ENCODE measurements at regions not wholly inside any gene's neighbourhood (a gene's known extent, or its start where the extent isn't known, plus 50 kb on each side); places are given as distances from the start of the nearest gene placed in this dataset.
"Not testable (repeated sequence)": the region's sequence is repeated elsewhere in the genome, so short reads cannot be mapped to it uniquely, and the experiment has no call there.

DNA sequence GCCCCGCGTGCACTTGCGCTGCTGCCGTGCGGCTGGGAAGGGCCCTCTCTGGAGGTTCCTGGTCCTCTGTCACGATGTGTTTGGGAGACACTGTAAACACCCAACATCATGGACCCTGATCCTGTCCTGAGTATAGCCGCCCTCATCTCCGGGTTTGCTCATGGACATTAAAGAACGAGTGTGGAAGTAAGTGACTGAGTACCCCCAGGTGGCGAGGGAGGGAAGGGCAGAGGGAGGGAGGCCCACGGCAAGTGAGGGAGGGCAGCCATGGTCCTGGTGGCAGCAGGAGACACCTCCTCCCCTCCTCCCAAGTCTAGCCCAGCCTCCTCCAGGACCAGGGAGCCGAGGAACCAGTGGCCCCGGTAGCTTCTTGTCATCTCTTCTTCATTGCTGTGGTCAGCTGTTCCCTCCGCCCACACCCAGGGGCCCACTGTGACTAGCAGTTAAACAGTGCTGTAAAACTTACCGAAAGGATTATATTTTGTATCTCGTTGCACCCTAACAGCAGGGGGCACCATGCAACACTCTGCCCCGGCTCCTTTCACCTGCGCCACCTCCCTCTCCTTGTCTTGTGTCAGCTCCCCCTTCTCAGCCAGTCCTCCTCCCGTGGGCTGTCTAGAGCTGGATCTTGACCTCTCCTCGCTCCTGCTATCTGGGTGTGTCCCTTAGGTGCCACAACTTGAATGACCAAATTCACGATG, 566.5 kb upstream of the B3GAT1 start:
- H3K27me3 Mint-ChIP-seq: peaks cover 4% of the 10 kb centered on the region
- no peak for DNase-seq
- H3K36me3 Mint-ChIP-seq: no peaks in the 10 kb centered on the region
- no peak overlapping the region for H3K27ac Mint-ChIP-seq
- no peak overlapping the region for H3K4me3 Mint-ChIP-seq
- H3K9me3 Mint-ChIP-seq: peaks cover 2% of the 10 kb centered on the region
- H3K4me1 Mint-ChIP-seq: no peaks in the 10 kb centered on the region

DNA sequence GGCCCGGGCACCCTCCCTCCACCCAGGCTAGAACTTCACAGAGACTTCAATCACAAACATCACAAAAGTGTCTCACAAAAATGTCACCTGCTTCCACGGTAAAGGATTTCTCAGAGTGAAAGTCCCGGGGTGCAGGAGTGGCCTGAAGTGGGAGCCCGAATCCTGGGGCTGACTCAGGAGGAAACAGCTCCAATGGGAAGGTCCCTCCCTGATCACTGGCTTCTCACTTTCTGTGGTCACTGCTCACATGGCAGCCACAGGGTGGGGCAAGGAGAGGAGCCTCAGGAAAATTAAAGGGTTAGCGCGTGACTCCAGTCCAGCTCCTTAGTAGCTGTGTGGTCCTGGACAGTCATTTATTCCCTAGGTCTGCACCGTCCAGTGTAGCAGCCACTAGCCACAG, 564.5 kb upstream of the B3GAT1 start:
- no peak for DNase-seq
- H3K4me3 Mint-ChIP-seq: no peak overlapping the region
- H3K27ac Mint-ChIP-seq: no peak overlapping the region
- H3K36me3 Mint-ChIP-seq: no peaks in the 10 kb centered on the region
- H3K27me3 Mint-ChIP-seq: peaks cover 16% of the 10 kb centered on the region
- no peaks in the 10 kb centered on the region for H3K4me1 Mint-ChIP-seq
- peaks cover 2% of the 10 kb centered on the region for H3K9me3 Mint-ChIP-seq

DNA sequence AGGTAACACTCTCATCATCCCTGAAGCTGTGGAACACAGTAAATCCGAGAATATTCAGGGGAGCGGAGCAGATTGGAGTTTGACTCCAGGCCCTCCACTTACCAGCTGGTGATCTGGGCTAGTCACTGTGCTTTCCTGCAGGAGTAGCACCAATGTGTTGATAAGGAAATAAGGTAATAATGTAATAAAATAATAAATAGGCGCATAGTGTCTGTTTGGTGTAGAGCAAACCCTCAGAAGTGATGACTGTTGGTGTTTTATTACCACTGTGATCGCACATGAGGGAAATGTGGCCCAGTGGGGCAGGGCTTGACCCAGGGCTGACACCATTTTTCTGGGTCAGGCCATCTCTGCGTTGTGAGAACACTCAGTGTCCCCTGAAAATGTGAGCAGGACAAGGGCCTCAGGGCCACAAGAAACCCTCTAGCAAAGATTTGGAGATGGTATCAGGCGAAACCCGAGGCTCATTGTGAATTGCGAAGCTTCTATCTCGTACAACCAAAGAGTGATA, 563.9 kb upstream of the B3GAT1 start:
- H3K36me3 Mint-ChIP-seq: no peaks in the 10 kb centered on the region
- H3K4me1 Mint-ChIP-seq: no peaks in the 10 kb centered on the region
- H3K4me3 Mint-ChIP-seq: no peak overlapping the region
- no peak overlapping the region for H3K27ac Mint-ChIP-seq
- H3K9me3 Mint-ChIP-seq: peaks cover 2% of the 10 kb centered on the region
- no peak for DNase-seq
- H3K27me3 Mint-ChIP-seq: peaks cover 17% of the 10 kb centered on the region

DNA sequence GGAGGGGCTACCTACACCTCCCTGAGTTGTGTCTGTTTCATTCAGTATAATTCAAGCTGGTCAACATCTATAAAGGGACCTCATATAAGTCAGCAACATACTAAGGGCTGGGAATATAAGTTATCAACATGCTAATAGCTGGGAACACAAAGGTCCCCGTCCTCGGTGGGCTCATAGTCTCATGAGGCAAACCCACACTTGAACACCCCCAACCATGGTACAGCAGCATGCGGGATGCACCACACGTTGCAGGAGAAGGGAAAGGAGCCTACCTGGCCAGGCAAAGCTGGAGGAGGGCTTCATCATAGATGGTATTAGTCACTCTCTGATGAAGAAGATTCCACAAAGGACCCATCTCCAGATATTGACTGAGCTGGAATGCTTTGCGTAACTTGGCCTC, 561.8 kb upstream of the B3GAT1 start:
- no peak overlapping the region for H3K4me3 Mint-ChIP-seq
- H3K9me3 Mint-ChIP-seq: peaks cover 2% of the 10 kb centered on the region
- DNase-seq: no peak
- H3K4me1 Mint-ChIP-seq: no peaks in the 10 kb centered on the region
- no peak overlapping the region for H3K27ac Mint-ChIP-seq
- H3K27me3 Mint-ChIP-seq: peaks cover 24% of the 10 kb centered on the region
- H3K36me3 Mint-ChIP-seq: no peaks in the 10 kb centered on the region

DNA sequence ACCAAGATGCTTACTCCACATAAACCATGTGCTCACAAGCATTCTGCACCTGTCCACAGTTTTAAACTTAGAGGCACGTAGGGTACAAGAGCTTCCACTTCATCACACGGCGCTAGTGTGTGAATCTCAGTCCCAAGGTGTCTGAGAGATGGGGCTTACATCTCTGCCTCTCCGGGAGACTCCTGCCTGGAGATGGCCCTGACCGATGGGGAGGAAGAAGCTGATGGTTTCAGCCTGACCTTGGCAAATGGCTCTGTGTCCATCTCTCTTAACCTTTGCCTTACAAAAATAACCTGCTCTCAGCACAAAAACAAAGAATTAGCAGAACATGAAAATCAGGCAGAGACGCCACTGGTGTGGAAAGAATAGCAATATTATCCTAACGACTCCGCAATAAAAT, 559.3 kb upstream of the B3GAT1 start:
- Mint-ChIP-seq H3K27me3 (peaks cover 31% of the 10 kb centered on the region), H3K27ac (no peak overlapping the region), H3K9me3 (peaks cover 2% of the 10 kb centered on the region), H3K4me1 (no peaks in the 10 kb centered on the region), H3K36me3 (no peaks in the 10 kb centered on the region), H3K4me3 (no peak overlapping the region)
- no peak for DNase-seq

DNA sequence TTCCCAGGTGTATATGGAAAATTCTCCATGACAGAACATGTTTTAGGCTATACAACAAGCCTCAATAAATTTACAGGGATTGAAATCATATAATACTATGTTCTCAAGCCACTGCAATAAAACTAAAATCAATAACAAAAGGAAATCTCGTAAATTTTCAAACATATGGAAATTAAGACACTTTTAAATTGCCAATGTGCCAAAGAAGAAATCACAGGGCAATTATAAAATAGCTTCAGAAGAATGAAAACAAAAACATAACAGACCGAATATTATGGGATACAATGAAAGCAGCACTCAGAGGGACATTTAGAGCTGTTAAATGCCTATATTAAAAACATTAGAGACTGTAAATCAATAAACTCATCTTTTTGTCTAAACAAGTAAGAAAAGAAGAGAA, 555.7 kb upstream of the B3GAT1 start:
- Mint-ChIP-seq H3K4me1 (no peaks in the 10 kb centered on the region), H3K27ac (no peak overlapping the region), H3K36me3 (no peaks in the 10 kb centered on the region), H3K27me3 (peaks cover 50% of the 10 kb centered on the region), H3K9me3 (no peaks in the 10 kb centered on the region), H3K4me3 (no peak overlapping the region)
- no peak for DNase-seq

DNA sequence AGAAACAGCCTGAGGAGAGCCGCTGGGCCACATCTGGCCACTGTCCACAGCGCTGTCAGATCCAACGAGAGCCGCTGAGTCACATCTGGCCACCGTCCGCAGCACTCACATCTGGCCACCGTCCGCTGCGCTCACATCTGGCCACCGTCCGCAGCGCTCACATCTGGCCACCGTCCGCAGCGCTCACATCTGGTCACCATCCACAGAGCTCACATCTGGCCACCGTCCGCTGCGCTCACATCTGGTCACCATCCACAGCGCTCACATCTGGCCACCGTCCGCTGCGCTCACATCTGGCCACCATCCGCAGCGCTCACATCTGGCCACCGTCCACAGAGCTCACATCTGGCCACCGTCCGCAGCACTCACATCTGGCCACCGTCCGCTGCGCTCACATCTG, 549.3 kb upstream of the B3GAT1 start:
- H3K4me3 Mint-ChIP-seq, H3K27ac Mint-ChIP-seq, H3K9me3 Mint-ChIP-seq, H3K36me3 Mint-ChIP-seq, DNase-seq, H3K4me1 Mint-ChIP-seq: not testable (repeated sequence)
- H3K27me3 Mint-ChIP-seq: peaks cover 22% of the 10 kb centered on the region

DNA sequence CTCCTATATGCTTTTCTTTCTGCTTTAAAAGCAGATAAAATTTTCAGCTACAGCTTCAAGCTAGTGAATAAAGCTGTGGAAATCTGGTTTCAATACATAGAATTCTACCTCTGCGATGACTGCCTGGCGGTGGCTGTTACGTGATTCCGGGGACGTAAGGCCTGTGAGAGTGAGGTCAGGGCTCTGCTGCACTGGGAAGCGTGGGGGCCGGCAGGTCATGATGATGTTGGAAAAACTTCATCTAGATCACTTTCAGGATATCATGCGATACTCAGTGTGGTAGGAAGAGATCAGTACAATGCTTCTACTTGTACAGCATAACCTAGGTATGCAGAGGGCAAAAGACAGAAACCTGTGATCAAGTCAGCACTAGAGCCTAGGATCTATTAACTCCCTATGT, 546.8 kb upstream of the B3GAT1 start:
- no peaks in the 10 kb centered on the region for H3K36me3 Mint-ChIP-seq
- H3K4me3 Mint-ChIP-seq: no peak overlapping the region
- H3K27me3 Mint-ChIP-seq: peaks cover 10% of the 10 kb centered on the region
- no peak overlapping the region for H3K27ac Mint-ChIP-seq
- no peak for DNase-seq
- H3K9me3 Mint-ChIP-seq: no peaks in the 10 kb centered on the region
- H3K4me1 Mint-ChIP-seq: no peaks in the 10 kb centered on the region

DNA sequence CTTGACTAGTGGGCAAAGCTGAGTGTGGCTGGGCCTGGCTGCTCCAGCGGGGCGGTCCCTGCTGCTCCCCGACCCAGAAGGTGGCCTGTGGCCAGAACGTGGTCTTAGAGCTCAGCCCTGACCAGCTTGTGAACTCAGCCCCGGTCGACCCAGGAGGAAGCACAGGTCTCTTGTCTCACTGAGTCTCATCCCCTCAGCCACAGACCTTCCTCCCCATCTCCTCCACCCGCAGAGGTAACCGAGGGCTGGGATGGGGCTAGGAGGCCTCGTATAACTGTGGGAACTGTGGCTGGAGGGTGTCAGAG, 546.2 kb upstream of the B3GAT1 start:
- no peaks in the 10 kb centered on the region for H3K36me3 Mint-ChIP-seq
- DNase-seq: no peak

DNA sequence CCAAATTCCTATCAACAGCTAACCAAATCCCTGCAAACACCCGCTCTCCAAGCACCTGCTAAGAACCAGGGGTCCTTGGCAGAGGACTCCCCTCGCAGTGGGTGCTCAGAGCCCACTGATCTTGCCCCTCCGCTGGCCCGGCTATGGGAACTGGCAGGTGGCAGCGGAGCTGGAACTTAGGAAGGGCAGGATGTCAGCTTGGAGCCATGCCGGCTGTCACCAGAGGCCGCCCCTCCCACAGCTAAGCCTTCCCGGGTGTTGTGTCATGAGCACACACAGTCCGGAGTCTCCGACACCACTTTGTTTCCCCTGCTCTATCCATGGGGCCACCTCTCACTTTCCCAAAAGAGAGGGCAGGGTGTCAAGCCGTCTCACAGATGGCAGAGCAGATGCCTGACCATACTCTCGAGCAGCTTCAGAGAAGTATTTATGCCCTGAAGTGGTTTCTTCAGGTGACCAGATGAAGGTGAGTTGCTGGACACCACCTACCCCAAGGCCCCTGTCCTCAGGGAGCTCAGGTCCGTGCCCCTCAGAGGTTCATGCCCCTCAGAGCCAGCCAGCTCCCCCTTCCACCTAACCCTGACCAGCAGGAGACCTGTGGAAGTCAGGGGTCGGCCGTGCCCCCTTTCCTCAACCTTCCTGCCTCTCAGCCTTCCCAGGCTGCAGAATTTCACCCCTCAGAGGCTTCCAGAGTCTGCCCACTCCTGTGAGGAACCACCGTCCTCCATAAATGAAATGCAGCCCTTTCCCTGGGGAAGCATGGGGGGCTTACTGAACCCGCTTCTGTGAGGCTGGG, 545.7 kb upstream of the B3GAT1 start:
- Mint-ChIP-seq H3K27me3 (peaks cover 7% of the 10 kb centered on the region), H3K4me1 (no peaks in the 10 kb centered on the region), H3K4me3 (no peak overlapping the region), H3K9me3 (no peaks in the 10 kb centered on the region), H3K36me3 (no peaks in the 10 kb centered on the region), H3K27ac (no peak overlapping the region)
- DNase-seq: no peak

More for the DNA sequence above, 546.2 kb upstream of the B3GAT1 start:
- Mint-ChIP-seq H3K27me3 (peaks cover 7% of the 10 kb centered on the region), H3K4me1 (no peaks in the 10 kb centered on the region), H3K27ac (no peak overlapping the region), H3K4me3 (no peak overlapping the region), H3K9me3 (no peaks in the 10 kb centered on the region)

DNA sequence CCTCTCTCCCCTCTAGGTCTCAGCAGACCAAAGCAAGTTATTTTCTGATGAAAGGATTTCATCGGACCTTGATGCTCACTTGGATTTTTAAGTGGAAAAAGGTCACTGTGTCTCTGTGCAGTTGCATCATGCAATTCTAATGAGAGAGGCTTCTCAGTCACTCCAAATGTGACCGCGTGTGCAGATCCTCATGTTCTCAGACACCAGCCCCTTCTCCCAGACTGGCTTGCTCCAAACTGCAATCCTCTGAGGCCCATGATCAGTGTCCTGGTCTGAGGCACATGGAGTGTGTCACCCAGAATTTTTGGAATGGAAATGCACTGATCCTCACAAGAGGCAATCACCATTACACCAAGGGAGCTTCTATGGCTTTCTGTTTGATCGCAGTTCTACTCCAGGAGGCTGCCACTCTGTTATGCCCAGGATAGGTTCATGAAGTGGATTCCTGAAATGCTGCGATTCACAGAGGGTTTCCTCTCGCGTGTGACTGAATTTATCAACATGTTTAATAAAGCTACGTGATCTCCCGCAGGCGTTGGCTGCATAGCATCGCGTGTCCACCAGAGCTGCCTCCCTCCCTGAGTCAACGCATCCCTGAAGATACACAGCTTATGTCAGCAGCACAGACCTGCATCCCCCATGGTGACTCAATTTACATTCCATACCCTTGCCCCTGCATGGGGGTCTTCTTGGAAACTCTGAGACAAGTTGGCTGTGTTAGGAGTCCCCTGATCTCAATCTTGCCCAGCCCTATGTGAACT, 544.6 kb upstream of the B3GAT1 start:
- H3K27ac Mint-ChIP-seq: no peak overlapping the region
- H3K4me1 Mint-ChIP-seq: no peaks in the 10 kb centered on the region
- H3K9me3 Mint-ChIP-seq: no peaks in the 10 kb centered on the region
- H3K4me3 Mint-ChIP-seq: no peak overlapping the region
- no peaks in the 10 kb centered on the region for H3K36me3 Mint-ChIP-seq
- peaks cover 7% of the 10 kb centered on the region for H3K27me3 Mint-ChIP-seq
- no peak for DNase-seq

DNA sequence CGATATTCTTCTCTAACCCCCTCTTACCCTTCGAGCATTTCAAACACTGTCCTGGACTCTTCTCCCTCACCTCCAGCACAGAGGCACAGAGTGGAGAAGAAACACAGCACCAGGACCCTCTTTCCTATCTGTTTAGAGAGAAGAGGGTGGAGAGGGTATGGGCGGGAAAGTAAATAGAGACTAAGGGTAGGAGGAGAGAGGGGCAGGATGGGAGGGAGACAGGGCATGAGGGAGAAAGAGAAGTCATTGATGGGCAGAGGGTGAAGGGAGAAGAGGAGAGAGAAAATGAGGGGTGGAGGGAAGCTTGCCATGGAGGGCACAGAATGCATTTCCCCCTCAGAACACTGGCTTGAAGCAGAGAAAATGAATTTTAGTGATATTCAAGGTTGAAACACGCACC, 543.9 kb upstream of the B3GAT1 start:
- not testable (repeated sequence) for DNase-seq, H3K27me3 Mint-ChIP-seq, H3K9me3 Mint-ChIP-seq, H3K27ac Mint-ChIP-seq, H3K4me1 Mint-ChIP-seq, H3K36me3 Mint-ChIP-seq, H3K4me3 Mint-ChIP-seq

DNA sequence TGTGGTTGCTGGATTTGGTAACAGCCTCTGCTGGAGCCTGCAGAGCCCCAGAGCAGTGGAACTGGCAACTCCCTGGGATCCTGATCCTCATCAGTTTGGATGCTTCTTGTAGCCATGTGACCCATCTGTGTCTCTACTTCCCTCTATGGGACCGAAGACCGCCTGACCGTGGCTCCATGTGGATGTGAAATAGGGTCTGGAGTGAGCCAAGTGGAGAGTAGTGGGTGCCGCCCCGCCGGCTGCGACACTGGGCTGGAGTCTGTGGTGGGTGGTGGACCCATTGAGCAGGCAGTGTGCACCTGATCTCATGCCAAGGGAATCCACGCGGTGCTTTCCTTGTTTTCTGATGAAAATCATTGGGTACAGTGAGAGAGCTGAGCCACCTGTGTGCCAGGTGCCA, 543.2 kb upstream of the B3GAT1 start:
- Mint-ChIP-seq H3K27ac (no peak overlapping the region), H3K9me3 (no peaks in the 10 kb centered on the region), H3K4me1 (no peaks in the 10 kb centered on the region), H3K4me3 (no peak overlapping the region), H3K36me3 (no peaks in the 10 kb centered on the region), H3K27me3 (peaks cover 8% of the 10 kb centered on the region)
- DNase-seq: no peak

DNA sequence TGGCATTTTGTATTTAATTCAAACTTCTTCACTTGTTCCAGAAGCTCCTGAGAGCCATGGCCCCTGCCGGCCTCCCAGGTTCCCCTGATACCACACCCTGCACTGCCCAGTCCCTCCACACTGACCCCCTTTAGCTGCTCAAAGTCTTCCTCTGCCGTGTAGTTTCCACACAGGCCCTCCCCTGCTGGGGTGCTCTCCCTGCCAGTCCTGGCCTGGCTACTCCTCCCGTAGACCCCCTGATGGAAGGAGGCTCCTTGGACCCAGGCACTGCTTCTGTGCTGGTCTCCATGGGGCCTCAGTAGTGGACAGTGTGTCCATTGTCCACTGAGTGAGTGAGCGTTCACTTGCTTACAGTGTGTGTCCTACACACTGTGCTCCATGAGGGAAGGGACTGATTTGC, 542.4 kb upstream of the B3GAT1 start:
- not testable (repeated sequence) for H3K36me3 Mint-ChIP-seq
- H3K27me3 Mint-ChIP-seq: peaks cover 14% of the 10 kb centered on the region

DNA sequence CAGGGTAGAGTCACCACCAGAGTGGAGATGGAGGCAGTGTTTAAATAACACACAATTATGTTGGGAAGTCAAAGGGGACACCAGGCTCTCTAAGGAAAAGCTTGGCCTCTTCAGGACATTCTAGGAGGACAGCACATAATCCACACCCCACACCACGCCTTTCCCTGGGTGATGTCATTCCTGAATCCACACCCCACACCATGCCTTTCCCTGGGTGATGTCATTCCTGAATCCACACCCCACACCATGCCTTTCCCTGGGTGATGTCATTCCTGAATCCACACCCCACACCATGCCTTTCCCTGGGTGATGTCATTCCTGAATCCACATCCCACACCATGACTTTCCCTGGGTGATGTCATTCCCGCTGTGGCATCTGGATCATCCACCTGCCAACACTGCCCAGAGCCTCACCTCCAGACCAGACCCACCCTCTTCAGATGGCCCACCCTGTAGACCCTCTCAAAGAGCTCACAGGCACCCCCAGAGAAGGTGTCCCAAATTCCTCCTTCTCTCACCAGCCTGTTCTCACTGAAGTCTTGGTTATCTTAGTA, 541.5 kb upstream of the B3GAT1 start:
- H3K27me3 Mint-ChIP-seq: peaks cover 14% of the 10 kb centered on the region
- H3K4me3 Mint-ChIP-seq, H3K9me3 Mint-ChIP-seq, H3K27ac Mint-ChIP-seq, H3K4me1 Mint-ChIP-seq, DNase-seq, H3K36me3 Mint-ChIP-seq: not testable (repeated sequence)

More for the DNA sequence above, 542.4 kb upstream of the B3GAT1 start:
- not testable (repeated sequence) for H3K27ac Mint-ChIP-seq, H3K9me3 Mint-ChIP-seq, H3K4me1 Mint-ChIP-seq, DNase-seq, H3K4me3 Mint-ChIP-seq
